Fibroblast of the aortic adventitia (primary cell): ENCODE measurements at regions not wholly inside any gene's neighbourhood (a gene's known extent, or its start where the extent isn't known, plus 50 kb on each side); places are given as distances from the start of the nearest gene placed in this dataset.

ENCODE experiments used
- DNase-seq: peaks from one replicate; pipeline ENCODE4 v3.0.0-alpha.2; 2010; ENCODE audit warnings: low read depth
- H3K4me3 ChIP-seq: 2 replicates; pipeline ENCODE4 v1.5.1; 2011; ENCODE audit warnings: low read depth, mild to moderate bottlenecking, control low read depth, low read length, moderate library complexity
- TF ChIP-seq, protein P1 (sequence below): IDR thresholded peaks from 2 replicates; pipeline ENCODE4 v1.5.1; 2011; ENCODE audit warnings: mild to moderate bottlenecking, low read length, control low read depth, inconsistent platforms; ENCODE audit not compliant: insufficient read depth

DNA sequence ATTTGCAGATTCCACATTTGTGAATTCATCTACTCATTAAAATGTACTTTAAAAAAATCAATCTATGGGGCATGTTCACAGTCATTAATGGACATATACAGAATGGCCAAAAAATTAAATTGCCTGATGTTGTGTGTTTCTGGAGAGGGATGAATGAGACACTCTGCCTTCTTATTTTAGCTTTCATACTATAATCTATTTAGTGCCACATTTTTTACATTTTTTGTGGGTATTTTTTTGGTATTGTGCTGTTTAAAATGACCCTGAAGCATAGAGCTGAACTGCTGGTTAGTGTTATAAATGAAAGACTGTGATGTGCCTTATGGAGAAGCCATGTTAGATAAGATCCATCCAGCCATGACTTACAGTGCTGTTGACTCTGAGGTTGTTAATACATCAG, 961.8 kb upstream of the LRRN3 start:
- DNase-seq, result no peak
- H3K4me3 ChIP-seq, result no peak overlapping the region
- TF ChIP-seq, protein P1, sequence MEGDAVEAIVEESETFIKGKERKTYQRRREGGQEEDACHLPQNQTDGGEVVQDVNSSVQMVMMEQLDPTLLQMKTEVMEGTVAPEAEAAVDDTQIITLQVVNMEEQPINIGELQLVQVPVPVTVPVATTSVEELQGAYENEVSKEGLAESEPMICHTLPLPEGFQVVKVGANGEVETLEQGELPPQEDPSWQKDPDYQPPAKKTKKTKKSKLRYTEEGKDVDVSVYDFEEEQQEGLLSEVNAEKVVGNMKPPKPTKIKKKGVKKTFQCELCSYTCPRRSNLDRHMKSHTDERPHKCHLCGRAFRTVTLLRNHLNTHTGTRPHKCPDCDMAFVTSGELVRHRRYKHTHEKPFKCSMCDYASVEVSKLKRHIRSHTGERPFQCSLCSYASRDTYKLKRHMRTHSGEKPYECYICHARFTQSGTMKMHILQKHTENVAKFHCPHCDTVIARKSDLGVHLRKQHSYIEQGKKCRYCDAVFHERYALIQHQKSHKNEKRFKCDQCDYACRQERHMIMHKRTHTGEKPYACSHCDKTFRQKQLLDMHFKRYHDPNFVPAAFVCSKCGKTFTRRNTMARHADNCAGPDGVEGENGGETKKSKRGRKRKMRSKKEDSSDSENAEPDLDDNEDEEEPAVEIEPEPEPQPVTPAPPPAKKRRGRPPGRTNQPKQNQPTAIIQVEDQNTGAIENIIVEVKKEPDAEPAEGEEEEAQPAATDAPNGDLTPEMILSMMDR, result no peak

DNA sequence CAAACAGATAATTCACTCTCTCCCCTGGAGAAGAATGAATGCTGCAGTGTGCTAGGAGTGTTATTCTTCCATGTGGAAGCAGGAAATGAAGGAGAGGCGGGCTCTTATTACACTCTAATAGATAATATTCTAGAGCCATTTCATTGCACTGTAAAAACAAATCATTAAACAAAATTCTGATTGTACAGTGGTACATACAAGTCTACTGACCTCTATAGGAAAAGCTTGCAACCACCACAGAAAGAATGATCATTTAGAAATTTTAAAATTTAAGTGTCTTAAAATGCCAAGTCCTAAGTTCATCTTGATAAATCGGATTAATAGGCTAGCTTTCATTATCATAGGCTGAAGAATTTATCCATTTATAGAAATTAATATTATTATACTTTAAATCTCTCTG, 960.3 kb upstream of the LRRN3 start:
- no peak overlapping the region for H3K4me3 ChIP-seq
- TF ChIP-seq, protein P1, result no peak
- DNase-seq, result no peak

DNA sequence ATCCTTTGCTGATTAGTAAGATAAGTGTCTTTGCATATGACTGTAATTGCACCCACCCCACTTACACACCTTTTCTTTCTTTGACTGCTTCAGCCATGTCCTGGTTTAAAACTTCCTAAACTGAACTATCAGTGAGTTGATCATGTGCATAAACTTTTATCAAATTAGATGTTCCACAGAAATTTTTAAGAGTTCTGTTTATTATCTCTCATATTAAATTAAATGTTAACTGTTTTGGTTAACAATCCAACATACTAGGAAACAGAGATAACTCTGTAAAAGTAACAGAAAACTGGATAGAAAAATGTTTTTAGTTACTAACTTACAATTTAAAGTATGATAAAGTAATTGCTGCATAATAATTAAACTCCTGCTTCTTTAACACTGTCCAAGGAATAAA, 959.6 kb upstream of the LRRN3 start:
- TF ChIP-seq, protein P1, result no peak
- DNase-seq, result no peak
- no peak overlapping the region for H3K4me3 ChIP-seq

DNA sequence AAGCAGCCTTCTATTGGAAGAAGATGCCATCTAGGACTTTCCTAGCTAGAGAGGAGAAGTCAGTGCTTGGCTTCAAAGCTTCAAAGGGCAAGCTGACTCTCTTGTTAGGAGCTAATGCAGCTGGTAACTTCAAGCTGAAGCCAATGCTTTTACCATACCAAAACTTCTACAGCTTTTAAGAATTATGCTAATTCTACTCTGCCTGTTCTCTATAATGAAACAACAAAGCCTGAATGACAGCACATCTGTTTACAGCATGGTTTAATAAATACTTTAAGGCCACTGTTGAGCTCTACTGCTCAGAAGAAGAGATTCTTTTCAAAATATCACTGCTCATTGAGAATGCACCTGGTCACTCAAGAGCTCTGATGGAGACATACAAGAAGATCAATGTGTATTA, 951.9 kb upstream of the LRRN3 start:
- no peak for DNase-seq
- TF ChIP-seq, protein P1, result no peak

DNA sequence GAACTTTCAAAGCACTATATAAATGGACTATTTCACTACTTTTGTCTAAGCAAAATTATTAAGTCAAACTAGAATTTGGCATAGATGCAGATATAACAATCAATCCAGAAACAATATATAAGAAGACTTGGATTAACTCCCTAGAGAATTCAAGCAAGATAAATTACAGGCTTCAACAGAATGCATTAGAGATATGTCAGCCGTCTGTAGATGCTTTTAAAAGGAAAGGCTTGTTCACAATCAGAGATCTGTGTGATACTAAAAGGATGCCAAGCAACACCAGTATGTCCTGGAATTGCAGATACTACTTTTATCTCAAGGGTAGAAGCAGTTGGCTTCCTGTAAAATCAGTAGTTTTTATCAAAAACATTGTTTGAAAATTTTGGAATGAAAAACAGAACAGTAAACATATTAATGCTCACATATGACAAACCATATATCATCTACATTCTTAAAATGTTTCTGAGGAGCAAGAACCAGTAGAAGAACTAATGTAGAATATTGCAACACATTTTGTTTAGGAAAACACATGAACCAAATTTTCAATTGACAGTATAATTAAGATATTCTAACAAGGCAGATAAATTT, 947.9 kb upstream of the LRRN3 start:
- TF ChIP-seq, protein P1, result no peak
- no peak overlapping the region for H3K4me3 ChIP-seq
- no peak for DNase-seq

More for the DNA sequence above, 951.9 kb upstream of the LRRN3 start:
- no peak overlapping the region for H3K4me3 ChIP-seq

DNA sequence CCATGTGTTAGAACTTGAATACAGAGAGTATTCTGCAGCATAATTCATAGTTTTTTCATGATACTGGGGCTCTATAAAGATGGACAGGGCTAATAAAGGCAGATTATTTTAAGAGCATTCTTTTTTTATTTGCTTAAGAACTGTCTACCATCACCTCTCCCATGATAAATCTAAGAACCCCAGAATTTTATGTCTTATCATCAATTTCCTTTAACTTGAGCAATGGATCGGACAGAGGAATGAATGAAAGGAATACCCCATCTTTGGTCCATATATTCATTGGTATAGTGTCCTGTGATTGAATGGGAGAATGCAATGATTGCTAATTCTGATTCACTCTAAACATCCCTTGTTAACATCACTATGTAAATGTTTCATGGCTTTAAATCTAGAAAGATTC, 946.3 kb upstream of the LRRN3 start:
- TF ChIP-seq, protein P1, result no peak
- no peak for DNase-seq
- no peak overlapping the region for H3K4me3 ChIP-seq

DNA sequence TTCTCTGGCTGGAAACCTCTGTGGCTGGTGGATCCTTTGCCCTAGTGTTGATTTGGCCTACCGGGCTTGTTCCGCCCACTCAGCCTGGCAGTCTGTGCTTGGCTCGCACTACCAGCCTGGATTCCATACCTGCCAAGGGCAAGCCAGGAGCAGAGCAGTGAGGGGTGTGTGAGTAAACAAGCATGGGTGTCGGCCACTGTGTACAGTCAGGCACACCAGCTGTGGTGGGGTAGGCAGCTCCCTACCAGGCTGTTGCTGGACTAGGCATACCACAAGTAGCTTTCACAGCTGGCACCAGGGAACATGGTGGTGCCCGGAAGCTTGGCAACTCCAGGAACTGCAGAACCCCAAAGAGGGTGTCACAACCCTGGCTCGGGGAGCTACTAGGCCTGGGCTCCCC, 942.9 kb upstream of the LRRN3 start:
- no peak overlapping the region for H3K4me3 ChIP-seq
- TF ChIP-seq, protein P1, result no peak
- DNase-seq, result no peak
